ENCODE measurements at regions not wholly inside any gene's neighbourhood (a gene's known extent, or its start where the extent isn't known, plus 50 kb on each side); places are given as distances from the start of the nearest gene placed in this dataset.

DNA sequence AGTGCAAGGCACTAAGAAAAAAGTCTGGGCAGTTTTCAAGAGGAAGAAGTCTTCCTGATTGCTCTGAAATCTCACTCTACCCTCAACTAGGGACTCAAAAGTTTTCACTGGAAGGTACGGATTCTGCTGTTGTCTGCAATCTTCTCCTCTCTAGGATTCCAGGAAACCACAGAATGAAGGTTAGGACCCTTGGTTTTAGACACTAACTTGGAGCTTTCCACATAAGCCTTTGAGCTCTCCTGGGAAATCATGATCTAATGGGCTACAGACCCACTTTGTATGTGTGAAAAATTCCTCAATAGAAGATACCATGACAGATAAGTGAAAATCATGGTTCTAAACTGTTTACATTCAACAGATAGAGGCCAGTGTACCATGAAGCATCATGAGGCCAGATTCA, 265.1 kb downstream of the PSAT1 start:
- intact Hi-C loops (cut with micrococcal nuclease): no loop called here

GRCh38 chr9:78563269-78563668, 266.3 kb downstream of the PSAT1 start:
- intact Hi-C loops (cut with micrococcal nuclease): no loop called here

DNA sequence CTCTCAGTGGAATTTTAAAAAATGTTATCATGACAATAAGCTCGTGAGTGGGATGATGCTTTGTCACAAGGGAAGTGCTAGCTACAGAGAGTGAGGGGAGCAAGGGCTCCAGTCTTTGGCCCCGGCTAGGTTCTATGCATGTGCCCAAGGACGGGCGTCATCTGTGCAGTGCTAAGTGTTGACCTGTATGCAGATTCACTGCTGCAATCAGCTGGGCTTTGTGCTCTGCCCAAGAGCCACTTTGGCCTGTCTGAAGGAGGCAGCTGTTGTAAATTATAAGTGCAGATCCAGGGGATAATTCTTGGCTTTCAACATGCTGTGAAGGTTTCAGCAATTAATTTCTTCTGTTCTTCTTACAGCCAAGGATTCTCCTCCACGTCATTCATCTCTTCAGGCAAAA, 268.6 kb downstream of the PSAT1 start:
- intact Hi-C loops (cut with micrococcal nuclease): no loop called here

- intact Hi-C loops (cut with micrococcal nuclease): no loop called here
These were observed 269.6 kb downstream of the PSAT1 start for GRCh38 chr9:78566521-78566920.

- intact Hi-C loops (cut with micrococcal nuclease): no loop called here
These were observed 270.2 kb downstream of the PSAT1 start for GRCh38 chr9:78566948-78567675.

DNA sequence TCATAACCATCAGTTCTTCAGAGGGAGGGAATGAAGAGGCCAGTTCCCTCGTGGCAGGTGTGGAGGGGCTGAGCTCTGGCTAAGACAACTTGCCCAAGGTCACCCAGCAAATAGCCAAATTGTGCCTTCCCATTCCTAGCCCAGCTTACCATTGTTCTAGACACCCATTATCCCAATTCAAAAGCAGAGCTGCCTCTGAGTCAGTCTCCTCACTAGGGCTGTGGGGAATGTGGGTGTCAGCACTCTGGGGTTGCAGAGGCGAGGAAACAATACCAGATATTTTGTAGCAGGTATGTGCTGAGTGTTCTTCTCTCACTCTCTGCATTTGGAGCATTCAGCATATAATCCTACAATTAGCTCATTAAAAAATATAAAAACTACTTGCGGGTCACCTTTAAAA, 270.8 kb downstream of the PSAT1 start:
- intact Hi-C loops (cut with micrococcal nuclease): no loop called here

DNA sequence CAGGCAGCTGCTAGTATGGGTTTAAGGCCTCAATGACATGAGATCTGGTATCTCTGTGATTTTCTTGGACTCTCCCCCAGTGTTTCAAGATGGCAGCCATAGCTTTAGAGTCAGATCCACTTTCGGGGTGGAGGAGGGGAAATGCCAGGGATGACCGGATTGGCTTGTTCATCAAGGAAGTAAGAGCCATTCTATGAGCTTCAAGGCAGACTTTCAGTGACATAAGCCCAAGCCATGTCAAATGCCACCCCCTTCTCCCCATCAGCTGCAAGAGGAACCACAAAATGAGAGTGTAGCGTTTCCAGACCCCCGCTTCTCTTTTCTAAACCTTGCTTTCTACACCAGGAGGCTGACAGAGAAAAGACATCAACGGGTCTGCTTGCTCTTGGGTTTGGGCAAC, 271.8 kb downstream of the PSAT1 start:
- intact Hi-C loops (cut with micrococcal nuclease): no loop called here

- intact Hi-C loops (cut with micrococcal nuclease): no loop called here
These were observed 275.3 kb downstream of the PSAT1 start for GRCh38 chr9:78572266-78572665.

DNA sequence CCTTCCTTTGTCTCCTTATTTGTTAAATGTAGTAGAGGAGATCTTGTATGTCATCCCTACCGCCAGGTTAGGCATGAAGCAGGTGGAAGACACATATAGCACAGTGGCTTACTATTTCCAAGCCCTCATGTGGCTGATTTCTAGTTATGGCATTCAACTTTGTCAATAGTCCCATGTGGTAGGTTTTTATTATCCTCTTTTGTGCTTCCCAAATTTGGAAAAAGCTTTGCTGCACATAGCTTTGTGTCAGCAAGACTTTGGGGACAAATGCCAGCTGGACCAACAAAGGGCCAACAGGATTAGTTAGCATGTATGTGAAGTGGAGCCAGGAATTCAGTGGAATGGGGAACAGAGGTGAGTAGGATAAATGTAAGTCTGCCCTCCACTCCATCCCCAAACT, 276.3 kb downstream of the PSAT1 start:
- intact Hi-C loops (cut with micrococcal nuclease): no loop called here

GRCh38 chr9:78573669-78574068, 276.7 kb downstream of the PSAT1 start:
- intact Hi-C loops (cut with micrococcal nuclease): no loop called here

GRCh38 chr9:78574354-78575045, 277.6 kb downstream of the PSAT1 start:
- intact Hi-C loops (cut with micrococcal nuclease): no loop called here

GRCh38 chr9:78575081-78575480, 278.2 kb downstream of the PSAT1 start:
- intact Hi-C loops (cut with micrococcal nuclease): no loop called here

- intact Hi-C loops (cut with micrococcal nuclease): no loop called here
These were observed 278.8 kb downstream of the PSAT1 start for GRCh38 chr9:78575771-78576170.

DNA sequence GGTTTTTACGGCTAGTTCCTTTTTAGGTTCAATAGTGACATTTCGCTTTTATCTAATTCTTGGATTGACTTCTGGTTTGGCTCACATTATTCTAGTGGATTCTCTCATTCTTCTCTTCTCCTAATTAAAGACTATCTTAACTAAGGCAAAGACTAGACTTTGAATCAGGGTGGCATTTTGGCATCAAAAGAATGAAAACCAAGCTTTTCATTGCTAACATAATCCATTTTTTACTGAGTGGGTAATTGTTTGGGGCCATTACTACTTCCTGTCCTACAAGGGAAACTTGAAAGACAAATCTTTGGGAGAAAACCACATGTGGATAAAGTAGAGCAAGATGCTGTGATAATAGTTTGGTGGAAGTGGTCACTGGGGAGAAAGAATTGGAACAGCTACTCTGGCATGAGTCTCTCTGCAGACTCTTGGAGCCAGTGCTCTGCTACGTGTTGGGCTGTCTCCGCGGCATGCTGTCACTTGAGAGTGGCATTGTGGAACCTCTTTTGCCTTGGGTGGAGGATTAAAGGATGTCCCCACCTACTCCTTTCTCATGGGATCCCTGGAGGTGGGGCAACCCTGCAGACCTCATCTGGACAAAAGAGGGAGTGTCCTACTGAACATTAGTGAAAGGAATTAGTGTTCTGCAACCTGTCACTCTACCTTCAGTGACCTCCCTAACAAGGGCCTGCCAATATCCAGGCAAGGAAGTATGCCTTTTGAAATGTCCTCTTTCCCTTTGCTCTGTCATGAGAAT, 280.4 kb downstream of the PSAT1 start:
- intact Hi-C loops (cut with micrococcal nuclease): no loop called here

- intact Hi-C loops (cut with micrococcal nuclease): no loop called here
These were observed 281.1 kb downstream of the PSAT1 start for GRCh38 chr9:78578072-78578471.

GRCh38 chr9:78582821-78583220, 285.9 kb downstream of the PSAT1 start:
- intact Hi-C loops (cut with micrococcal nuclease): no loop called here

- intact Hi-C loops (cut with micrococcal nuclease): no loop called here
These were observed 287.7 kb downstream of the PSAT1 start for GRCh38 chr9:78584589-78584988.

DNA sequence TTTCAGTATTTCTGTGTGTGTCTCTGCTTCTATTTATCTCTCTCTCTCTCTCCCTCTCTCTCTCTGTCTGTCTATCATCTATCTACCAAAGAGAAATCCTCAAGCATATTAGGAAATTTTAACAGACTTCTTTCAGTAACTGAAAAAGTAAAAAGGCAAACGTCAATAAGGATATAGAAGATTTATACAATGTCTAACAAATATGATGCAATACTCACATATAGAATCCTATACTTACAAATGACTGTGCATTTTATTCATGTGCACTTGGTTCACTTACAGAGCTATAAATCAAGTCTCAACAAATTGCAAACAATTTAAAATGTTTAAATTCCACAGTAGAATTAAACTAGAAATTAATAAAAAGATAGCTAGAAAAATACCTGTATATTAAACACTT, 289.0 kb downstream of the PSAT1 start:
- intact Hi-C loops (cut with micrococcal nuclease): no loop called here

- intact Hi-C loops (cut with micrococcal nuclease): no loop called here
These were observed 293.1 kb downstream of the PSAT1 start for GRCh38 chr9:78590068-78590467.

- intact Hi-C loops (cut with micrococcal nuclease): no loop called here
These were observed 295.9 kb downstream of the PSAT1 start for GRCh38 chr9:78592811-78593210.

GRCh38 chr9:78595200-78595945, 298.4 kb downstream of the PSAT1 start:
- intact Hi-C loops (cut with micrococcal nuclease): no loop called here

DNA sequence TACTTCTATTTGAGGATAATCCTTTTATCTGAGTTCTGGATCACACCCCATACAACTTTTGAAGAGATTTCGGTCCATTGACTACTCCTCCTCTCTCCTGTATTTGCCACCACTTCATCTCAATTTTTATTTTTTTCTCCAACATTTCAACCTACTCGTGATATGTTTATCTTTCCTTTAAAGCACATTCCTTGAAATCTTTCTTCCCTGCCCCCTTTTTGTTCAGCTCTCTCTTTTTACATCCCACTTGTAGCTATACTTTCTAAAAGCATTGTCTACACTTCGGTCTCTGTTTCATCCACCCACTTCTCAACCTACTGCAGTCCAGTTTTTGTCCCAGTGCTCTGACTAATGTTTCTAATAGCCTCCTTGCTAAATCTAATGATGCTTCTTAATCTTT, 299.4 kb downstream of the PSAT1 start:
- intact Hi-C loops (cut with micrococcal nuclease): no loop called here

All from T-helper 1 cell treated with Interleukin-12 subunit alpha and Interleukin-12 subunit beta and Interleukin-4 antibody, amounts not matched to agents 30 ng/mL and 1 ng/mL, for 36 hours (primary cell).